HuH-7.5 (cell line): ENCODE measurements at regions not wholly inside any gene's neighbourhood (a gene's known extent, or its start where the extent isn't known, plus 50 kb on each side); places are given as distances from the start of the nearest gene placed in this dataset.
"Not testable (repeated sequence)": the region's sequence is repeated elsewhere in the genome, so short reads cannot be mapped to it uniquely, and the experiment has no call there.

Experiments used
- DNase-seq: peaks from one replicate; pipeline ENCODE4 v3.0.0; 2011; ENCODE audit warnings: low spot score

DNA sequence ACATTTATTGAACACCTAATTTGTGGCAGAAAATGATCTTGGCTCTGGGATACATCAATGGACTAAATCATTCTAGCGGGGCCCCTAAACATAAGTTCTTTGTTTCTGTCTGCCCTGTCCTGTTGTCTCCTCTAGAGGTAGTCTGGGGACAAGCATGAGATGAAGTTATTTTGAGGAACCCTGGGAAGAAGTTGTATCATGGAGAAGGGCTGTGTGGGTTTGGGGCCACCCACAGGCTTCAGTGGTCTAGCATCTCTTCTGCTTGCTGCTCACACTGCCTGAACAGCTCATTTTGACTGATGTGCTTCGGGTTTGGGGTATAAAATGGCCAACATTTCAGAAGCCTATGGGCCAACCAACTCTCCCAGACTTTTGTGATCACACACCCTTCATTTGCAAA is 50.3 kb upstream of the OSBPL11 start:
- DNase-seq: no peak

DNA sequence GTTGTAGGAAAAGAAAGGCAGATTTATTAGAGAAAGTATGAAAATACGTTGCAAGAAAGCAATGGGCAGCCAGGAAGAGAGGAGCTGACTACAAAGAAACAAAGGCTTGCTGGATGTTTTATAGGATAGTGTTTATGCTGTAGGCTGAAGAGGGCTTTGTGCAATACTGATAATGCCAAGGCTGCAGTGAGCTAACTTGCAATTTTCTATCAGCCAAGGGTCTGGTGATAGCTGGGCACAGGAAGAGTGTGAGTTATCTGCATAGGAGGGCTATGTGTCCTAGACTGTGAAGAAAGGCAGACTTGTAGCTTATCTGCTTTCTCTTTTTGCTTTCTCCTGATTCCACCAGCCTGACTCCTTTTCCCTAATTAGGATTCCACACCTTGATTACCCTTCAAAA is 51.3 kb upstream of the OSBPL11 start:
- no peak for DNase-seq

DNA sequence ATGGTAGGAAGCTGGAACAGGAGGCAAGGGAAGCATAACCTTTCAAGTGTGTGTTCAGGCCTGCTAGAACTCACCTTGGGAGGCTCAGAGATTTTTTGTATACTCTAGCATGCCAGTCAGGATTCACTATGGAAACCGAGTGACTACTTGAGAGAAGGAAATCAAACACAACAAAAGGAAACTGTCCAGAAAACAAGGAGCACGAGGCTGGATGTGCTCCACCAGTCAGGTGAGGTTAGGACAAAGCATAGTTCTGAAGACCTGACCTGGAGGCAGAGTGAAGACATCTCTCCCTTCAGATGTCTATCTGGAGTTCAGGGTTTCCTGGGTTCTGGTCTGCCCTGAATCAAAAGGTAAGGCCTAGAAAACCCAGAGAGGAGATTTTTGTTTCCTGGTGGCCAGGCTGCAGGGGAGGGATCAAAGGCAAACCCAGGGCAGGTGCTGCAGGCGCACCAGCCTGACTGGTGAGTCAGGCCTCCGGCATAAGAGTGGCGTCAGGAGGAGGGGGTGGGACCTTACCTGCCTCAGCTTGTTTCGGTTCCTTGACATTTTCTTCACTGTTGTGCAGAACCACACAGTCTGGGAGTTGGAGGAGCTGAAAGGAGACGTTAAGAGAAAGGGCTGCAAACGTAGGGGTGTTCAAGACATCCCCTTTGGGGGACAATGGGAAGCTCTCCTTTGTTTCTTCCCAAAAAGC is 52.2 kb upstream of the OSBPL11 start:
- no peak for DNase-seq

DNA sequence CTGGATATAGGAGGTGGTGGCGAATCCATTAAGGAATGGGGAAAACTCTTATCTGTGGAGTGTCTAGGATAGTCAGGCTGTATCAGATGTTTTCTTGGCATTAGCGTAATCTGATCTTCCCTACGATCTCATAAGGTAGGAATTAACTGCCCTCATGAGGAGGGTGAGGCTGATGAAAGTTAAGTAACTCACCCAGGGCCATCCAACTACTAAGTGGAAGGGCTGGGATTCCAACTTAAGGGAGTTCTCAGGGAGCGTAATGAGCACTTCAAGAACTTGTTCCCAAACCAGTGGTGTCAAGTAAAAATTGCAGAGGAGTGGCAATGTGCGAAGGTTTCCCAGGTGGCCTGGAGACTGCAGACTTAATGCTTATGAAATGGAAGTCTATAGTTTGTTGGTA is 55.9 kb upstream of the OSBPL11 start:
- no peak for DNase-seq

DNA sequence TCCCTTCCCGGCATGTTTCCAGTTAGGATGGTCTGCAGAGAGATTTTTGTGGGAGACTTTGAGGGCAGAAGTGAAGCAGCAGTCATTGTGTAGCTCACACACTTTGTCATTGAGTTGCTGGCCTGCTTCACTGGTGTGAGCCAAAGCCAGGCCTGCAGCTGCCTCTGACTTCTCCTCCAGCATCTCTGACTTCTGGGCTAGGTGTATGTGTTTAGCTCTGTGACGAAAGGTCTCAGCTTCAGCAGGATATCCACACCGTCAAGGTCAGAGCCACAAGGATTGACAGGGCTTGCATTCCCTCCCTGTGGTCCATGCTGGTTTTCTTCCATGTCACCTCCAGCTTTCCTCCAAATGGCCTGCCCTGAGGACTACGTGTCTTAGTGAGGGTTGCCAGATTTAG is 57.1 kb upstream of the OSBPL11 start:
- no peak for DNase-seq

DNA sequence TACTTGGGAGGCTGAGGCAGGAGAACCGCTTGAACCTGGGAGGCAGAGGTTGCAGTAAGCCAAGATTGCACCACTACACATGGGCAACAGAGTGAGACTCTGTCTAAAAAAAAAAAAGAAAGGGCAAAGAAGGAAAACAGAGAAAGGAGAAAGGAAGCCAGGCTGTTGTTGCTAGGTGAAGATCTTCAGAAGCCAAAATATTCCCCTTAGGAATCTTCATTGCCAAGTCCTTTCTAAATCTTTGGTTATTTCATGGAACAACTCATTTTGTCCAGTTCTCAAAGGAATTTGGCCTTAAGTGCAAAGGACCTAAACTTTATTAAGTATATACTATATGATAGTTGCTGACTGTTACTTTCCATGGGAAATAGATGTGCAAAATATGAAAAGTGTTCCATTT is 59.2 kb upstream of the OSBPL11 start:
- no peak for DNase-seq

DNA sequence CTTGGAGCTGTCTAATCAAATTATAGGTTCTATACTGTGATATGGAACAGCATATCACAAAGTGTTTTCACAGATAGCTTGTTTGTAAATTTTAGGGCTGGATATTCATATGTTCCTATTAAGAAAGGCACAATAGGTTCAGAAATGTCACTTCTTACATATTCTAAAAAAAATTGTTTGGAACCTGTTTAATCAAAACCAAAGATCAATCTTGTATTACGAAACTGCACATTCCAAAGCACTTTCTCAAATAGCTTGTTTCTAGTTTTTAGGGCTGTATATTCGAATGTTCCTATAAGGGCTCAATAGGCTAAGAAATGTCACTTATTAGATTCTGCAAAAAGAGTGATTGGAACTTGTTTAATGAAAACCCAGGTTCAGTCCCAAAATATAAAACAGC is 67.4 kb upstream of the OSBPL11 start:
- no peak for DNase-seq

DNA sequence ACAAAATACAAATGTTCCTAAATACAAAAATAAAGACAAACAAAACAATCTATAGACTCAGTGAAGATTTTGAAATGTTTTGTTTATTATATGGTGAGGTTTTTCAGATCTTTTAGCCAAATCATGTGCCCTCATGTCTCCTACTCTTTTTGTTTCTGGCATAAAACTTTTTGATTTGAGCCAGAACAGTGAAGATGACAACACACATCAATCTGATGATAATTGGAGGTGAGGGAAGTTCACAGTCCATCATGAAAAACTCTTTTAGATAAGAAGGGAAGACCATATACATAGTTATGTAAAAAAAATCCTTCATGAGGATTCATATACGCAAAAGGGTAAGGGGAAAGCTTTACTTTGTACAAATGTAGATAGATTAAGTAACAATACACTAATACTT is 75.1 kb upstream of the OSBPL11 start:
- no peak for DNase-seq

DNA sequence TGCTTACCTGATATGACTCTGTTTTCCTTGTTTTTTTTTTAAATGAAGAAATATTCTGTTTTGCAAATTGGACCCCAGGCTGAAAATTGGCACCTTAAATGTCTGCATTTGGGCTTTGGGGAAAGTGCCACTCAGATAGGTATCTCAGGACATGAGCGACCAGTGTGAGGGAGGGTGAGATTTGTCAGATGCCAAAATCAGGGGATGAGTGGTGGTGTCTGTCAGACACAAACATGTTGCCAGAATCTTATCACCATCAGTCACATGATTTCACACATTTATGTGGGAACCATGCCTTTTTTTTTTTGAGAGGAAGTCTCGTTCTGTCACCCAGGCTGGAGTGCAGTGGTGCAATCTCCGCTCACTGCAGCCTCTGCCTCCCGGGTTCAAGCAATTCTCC is 75.6 kb upstream of the OSBPL11 start:
- DNase-seq: no peak

DNA sequence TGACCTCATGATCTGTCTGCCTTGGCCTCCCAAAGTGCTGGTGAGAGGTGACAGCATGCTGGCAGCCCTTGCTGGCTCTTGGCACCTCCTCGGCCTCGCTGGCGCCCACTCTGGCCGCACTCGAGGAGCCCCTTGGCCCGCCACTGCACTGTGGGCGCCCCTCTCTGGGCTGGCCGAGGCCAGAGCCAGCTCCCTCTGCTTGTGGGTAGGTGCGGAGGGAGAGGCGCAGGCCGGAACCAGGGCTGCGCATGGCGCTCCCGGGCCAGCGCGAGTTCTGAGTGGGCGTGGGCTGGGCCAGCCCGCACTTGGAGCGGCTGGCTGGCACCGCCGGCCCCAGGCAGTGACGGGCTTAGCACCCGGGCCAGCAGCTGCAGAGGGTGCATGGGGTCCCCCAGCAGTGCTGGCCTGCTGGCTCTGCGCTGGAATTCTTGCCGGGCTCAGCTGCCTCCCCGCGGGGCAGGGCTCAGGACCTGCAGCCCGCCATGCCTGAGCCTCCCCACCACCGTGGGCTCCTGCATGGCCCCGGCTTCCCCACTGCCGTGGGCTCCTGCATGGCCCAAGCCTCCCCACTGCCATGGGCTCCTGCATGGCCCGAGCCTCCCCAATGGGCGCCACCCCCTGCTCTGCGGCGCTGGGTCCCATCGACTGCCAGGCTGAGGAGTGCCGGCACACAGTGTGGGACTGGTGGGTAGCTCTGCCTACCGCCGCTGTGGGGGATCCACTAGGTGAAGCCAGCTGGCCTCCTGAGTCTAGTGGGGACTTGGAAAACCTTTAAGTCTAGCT is 76.4 kb upstream of the OSBPL11 start:
- no peak for DNase-seq

DNA sequence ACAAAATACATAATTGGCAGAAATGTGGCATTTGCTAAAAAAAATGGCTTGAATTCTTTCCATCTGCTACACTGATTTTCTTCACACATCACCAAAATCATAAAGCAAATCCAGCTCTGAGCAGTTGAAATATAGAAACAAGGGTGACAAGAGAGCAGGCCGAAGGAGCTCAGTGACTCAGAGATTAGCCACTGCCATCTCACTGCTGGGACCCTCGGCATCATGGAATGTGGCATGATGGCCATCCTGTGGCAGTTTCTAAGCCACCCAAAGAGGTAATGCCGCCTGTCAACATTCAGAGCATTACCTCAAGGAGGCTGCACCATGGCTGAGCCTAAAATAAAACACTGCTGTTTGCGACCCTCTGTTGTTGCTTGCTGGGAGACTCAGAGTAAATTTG is 80.5 kb upstream of the OSBPL11 start:
- DNase-seq: no peak

DNA sequence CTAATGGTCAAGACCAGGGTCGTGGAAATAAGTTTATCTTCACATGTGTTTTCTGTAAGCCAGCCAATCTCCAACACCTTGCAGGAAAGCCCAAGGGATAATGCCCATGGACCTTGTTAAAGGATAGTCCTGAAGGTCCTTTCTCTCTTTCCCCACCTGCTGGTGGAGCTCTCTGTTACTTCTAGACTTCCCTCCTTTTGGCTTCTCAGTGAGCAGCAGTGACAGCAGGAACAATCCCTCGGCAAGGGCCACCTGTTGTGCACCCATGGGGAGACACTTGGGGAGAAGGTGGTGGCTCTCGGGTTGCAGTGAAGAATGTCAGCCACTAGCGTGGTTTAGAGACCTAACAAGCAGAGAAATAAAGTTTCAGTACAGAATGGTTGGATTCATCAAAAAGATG is 84.0 kb upstream of the OSBPL11 start:
- DNase-seq: no peak

DNA sequence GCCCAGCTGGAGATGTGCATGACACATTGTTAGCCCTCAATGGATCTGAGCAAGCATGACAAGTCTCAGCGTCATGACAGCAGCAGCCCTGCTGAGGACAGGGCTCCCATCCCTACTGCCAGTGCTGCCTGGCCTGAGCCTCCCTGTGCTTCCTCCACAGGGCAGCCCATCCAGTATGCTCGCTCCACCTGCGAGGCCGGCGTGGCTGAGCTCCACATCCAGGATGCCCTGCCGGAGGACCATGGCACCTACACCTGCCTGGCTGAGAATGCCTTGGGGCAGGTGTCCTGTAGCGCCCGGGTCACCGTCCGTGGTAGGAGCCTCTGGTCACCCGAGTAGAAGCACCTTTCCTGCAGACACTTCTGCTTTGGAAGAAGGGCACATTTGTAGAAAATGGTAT is 85.8 kb upstream of the OSBPL11 start:
- no peak for DNase-seq

DNA sequence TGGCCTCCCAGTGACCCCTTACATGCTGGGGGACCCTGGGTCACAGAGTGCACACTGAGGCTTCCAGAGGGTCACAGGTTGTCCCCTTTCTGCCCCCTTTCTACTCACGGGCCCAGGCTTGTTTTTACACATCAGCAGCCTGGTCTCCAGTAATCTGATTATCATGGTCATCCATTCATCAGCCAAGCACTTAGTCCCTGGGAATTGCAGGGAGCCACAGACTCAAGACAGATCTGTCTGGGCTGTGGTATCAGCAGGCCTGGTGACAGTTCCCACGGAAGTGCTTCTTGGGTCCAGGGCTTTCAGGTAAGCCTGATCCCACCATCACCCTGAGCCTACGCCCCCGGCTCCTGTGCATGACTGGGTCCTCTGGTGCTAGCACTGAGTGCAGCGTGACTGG is 86.6 kb upstream of the OSBPL11 start:
- DNase-seq: not testable (repeated sequence)

DNA sequence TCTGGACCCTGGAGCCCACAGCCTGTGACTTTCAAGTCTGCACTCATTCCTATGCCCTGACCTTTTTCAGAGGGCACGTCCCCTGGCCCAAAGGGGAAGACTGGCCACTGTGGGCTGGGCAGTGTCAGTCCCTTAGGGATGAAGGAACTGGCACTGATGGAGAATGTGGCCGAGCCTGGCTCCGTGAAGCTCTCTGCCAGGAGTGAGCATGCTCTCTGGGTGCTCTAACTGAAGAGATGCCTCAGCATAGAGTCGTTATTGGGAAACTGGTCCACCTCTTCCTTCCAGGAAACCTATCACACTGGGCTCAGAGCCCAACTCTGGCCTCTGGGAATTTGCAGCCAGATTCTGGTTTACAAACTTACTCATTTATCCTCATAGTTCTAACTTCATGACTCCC is 87.3 kb upstream of the OSBPL11 start:
- DNase-seq: not testable (repeated sequence)

DNA sequence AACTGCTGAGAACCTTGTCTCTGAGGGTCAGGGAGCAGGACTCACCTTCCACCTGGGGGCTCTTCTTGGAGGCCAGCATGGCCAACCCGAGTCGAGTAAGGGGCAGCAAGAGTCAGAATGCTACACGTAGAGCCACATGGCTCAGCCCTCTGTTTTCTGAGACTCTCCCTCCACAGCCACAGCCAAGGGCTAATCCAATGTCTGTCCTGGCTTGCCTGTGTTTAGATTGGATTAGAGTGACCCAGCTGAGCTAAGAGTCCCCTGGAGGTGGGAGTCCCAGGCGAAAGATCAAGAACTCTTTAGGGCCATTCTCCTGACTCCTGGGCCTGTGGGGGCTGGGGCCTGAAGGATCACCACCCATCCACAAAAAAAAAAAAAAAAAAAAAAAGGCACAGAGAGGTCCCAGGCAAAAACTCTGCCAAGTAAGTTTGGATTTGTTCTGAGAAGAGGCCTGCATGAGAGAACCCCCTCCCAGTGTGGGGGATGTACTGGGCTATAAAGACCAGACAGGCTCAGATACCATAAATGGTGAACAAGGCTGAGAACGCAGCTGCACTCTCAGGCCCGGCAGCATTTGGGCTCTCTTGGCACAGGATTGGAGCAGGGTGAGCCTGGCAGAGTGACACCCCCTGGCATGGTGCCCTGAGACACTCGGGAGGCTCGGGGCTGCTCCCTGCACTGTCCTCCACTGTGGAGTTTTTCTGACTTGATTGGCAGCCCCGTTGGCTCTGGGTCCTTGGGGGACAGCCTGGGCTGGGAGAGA is 88.0 kb upstream of the OSBPL11 start:
- no peak for DNase-seq

DNA sequence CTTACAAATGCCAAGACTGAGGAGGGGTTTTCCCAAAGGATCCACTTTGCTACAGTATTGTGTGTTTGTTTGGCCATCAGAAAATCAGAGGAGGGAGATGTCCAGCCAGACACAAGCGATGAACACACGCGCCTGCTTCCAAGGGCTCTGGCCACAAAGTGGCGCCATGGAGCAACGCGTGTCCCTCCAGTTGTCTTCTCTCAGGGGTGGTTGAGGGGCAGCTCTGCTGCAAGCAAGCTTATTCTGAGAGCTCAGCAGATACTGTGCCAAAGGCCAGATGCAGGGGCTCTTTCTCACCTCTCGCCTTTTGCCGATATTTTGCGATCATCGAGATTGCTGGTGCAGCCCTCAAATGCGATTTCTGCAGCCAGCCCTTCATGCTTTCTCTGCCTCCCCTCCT is 88.9 kb upstream of the OSBPL11 start:
- no peak for DNase-seq

DNA sequence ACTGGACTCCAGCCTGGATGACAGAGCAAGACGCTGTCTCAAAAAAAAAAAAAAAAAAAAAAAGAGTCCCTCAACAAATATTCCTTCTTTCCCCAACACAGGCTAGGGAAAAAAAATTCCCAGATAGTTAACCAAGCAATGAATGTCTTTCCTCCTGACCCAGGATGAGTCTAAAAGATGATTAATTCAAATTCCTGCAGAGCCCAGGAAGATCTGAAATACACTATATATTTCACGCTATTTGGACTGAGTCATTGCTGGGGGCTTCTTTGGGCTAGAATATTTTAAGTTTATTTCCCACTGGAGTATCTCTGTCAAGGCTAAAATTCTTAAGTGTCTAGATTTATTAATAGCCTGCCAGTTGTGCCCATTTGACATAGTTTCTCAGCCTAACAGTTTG is 90.4 kb upstream of the OSBPL11 start:
- DNase-seq: not testable (repeated sequence)

DNA sequence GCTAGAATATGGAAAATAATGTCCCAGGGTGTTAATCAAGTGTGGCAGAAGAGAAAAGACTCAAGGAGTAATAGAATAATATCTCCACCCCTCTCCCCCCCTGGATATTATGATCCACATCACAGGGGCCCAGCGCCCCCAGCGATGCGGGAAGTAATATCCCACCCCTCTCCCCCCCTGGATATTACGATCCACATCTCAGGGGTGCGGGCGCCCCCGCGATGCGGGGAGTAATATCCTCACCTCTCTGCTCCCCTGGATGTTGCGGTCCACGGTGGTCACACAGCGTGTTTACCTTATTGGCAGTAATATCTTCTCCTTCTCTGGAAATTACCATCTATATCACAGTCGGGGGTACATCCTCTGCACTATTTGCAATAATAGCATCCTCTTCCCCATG is 97.1 kb upstream of the OSBPL11 start:
- DNase-seq: no peak

DNA sequence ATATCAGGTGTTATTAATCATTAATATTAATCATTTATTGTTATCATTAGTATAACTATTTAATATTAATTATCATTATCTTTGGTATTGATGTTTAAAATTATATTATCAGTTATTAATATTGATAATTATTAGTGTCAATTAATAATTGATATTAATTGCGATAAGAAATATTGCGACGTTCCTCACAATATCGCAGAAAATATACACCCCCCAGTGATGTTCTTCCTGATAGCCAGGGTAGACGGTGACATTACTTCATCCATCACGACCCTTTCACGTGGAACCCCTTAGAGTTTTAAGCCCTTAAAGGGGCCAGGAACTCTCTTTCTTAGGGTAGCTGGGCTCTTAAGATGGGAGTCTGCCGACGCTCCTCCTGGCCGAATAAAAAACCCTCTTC is 98.6 kb upstream of the OSBPL11 start:
- no peak for DNase-seq

DNA sequence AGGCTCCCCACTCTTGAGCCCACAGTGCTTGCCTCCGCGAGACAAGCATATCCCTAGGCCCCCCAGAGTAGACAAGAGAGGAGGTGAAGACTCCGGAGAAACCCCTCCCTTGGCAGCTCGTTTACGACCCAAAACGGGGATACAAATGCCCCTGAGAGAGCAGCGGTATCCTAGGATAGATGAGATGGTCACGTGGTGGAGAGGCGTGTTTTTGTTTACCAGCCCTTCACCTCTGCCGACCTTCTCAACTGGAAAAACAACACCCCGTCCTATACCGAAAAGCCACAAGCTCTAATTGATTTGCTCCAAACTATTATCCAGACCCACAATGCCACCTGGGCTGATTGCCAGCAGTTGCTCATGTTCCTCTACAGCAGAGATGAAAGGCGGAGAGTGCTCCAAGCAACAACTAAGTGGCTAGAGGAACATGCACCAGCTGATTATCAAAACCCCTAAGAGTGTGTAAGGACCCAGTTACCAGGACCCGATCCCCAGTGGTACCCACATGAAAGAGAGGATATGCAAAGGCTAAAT is 99.5 kb upstream of the OSBPL11 start:
- no peak for DNase-seq

DNA sequence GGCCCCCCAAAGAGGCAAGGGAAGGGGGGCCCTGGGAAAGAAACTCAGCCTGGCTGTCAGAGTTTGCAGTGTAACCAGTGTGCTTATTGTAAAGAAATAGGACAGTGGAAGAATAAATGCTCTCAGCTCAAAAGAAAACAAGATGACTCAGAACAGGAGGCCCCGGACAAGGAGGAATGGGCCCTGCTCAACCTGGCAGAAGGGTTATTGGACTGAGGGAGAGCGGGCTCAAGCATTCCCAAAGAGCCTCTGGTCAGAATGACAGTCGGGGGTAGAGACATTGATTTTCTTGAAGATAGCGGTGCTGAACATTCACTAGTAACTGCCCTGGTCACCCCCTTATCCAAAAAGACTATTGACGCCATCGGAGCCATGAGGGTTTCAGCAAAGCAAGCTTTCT is 100.4 kb upstream of the OSBPL11 start:
- no peak for DNase-seq

DNA sequence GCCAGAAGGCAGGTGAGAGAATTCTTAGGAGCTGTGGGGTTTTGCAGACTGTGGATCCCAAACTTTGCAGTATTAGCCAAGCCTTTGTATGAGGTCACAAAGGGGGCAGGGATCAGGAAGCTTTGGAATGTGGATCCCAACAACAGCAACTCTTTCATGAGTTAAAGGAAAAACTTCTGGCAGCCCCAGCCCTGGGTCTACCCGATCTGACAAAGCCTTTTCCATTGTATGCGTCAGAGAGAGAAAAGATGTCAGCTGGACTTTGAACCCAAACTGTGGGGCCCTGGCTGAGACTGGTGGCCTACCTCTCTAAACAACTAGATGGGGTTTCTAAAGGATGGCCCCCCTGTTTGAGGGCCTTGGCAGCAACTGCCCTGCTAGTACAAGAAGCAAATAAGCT is 101.8 kb upstream of the OSBPL11 start:
- not testable (repeated sequence) for DNase-seq
